ENCODE measurements at regions not wholly inside any gene's neighbourhood (a gene's known extent, or its start where the extent isn't known, plus 50 kb on each side); places are given as distances from the start of the nearest gene placed in this dataset.

GRCh38 chr18:56296381-56296780, 342.0 kb downstream of the TXNL1 start:
- no peak for TF ChIP-seq POLR2A (IDR thresholded peaks at IDR 0.05)
- no peak for TF ChIP-seq CTCF (IDR thresholded peaks at IDR 0.05)
- TF ChIP-seq EP300 (IDR thresholded peaks at IDR 0.05): no peak
- no peak for DNase-seq
- H3K27ac ChIP-seq: no peak overlapping the region
- H3K27me3 ChIP-seq: no peaks in the 10 kb centered on the region
- intact Hi-C loops (cut with DNase I): no loop called here
- H3K4me1 ChIP-seq (ENCODE audit: insufficient read depth): no peaks in the 10 kb centered on the region
- no peaks in the 10 kb centered on the region for H3K36me3 ChIP-seq
- no peak overlapping the region for H3K4me3 ChIP-seq
- 94% methylated on average over 3 of the region's 3 CpGs for WGBS, 3 donors
- no peaks in the 10 kb centered on the region for H3K9me3 ChIP-seq

GRCh38 chr18:56294484-56295183, 343.8 kb downstream of the TXNL1 start:
- Histone ChIP-seq H3K27ac (no peak overlapping the region), H3K27me3 (no peaks in the 10 kb centered on the region), H3K9me3 (no peaks in the 10 kb centered on the region), H3K4me1 (ENCODE audit: insufficient read depth) (no peaks in the 10 kb centered on the region), H3K36me3 (no peaks in the 10 kb centered on the region), H3K4me3 (no peak overlapping the region)
- TF ChIP-seq EP300 (IDR thresholded peaks at IDR 0.05): no peak
- no peak for TF ChIP-seq POLR2A (IDR thresholded peaks at IDR 0.05)
- no peak for TF ChIP-seq CTCF (IDR thresholded peaks at IDR 0.05)
- 88 to 93% (median 89%) methylated on average over 5 of the region's 5 CpGs for WGBS, 3 donors
- DNase-seq: no peak
- intact Hi-C loops (cut with DNase I): no loop called here

- intact Hi-C loops (cut with DNase I): no loop called here
- WGBS, 3 donors: 65 to 74% (median 72%) methylated on average over 4 of the region's 4 CpGs
- Histone ChIP-seq H3K27me3 (no peaks in the 10 kb centered on the region), H3K4me3 (no peak overlapping the region), H3K27ac (no peak overlapping the region), H3K4me1 (ENCODE audit: insufficient read depth) (no peaks in the 10 kb centered on the region), H3K9me3 (no peaks in the 10 kb centered on the region), H3K36me3 (no peaks in the 10 kb centered on the region)
- DNase-seq: no peak
- TF ChIP-seq EP300 (IDR thresholded peaks at IDR 0.05): no peak
Observed at GRCh38 chr18:56291294-56291693, 347.1 kb downstream of the TXNL1 start.

- Histone ChIP-seq H3K9me3 (no peaks in the 10 kb centered on the region), H3K27ac (no peak overlapping the region), H3K27me3 (no peaks in the 10 kb centered on the region), H3K4me3 (no peak overlapping the region), H3K36me3 (no peaks in the 10 kb centered on the region), H3K4me1 (ENCODE audit: insufficient read depth) (no peaks in the 10 kb centered on the region)
- intact Hi-C loops (cut with DNase I): no loop called here
- DNase-seq: no peak
- WGBS, 3 donors: 69 to 78% (median 72%) methylated on average over 2 of the region's 2 CpGs
- TF ChIP-seq EP300 (IDR thresholded peaks at IDR 0.05) (no peak), CTCF (IDR thresholded peaks at IDR 0.05) (no peak), POLR2A (IDR thresholded peaks at IDR 0.05) (no peak)
Observed at GRCh38 chr18:56289381-56289780, 349.0 kb downstream of the TXNL1 start.

- Histone ChIP-seq H3K9me3 (no peaks in the 10 kb centered on the region), H3K36me3 (no peaks in the 10 kb centered on the region), H3K4me1 (ENCODE audit: insufficient read depth) (no peaks in the 10 kb centered on the region), H3K27ac (no peak overlapping the region), H3K4me3 (no peak overlapping the region), H3K27me3 (no peaks in the 10 kb centered on the region)
- TF ChIP-seq EP300 (IDR thresholded peaks at IDR 0.05): no peak
- no peak for TF ChIP-seq CTCF (IDR thresholded peaks at IDR 0.05)
- no peak for TF ChIP-seq POLR2A (IDR thresholded peaks at IDR 0.05)
- DNase-seq: no peak
- intact Hi-C loops (cut with DNase I): no loop called here
- WGBS, 3 donors: 60 to 61% (median 61%) methylated on average over 4 of the region's 4 CpGs
Observed at GRCh38 chr18:56286775-56287325, 351.5 kb downstream of the TXNL1 start.

Measured in ovary (tissue), 7 donors.